NT2/D1 (cell line): ENCODE measurements at regions not wholly inside any gene's neighbourhood (a gene's known extent, or its start where the extent isn't known, plus 50 kb on each side); places are given as distances from the start of the nearest gene placed in this dataset.

ENCODE experiments used
- DNase-seq: peaks from one replicate; pipeline ENCODE4 v3.0.0-alpha.2; 2011; ENCODE audit warnings: low read depth, low spot score
- H3K27me3 ChIP-seq: 2 replicates; pipeline ENCODE4 v1.6.0; 2011; ENCODE audit warnings: mild to moderate bottlenecking; ENCODE audit not compliant: insufficient read length, insufficient read depth
- H3K36me3 ChIP-seq: 2 replicates; pipeline ENCODE4 v1.6.1; 2011; ENCODE audit warnings: mild to moderate bottlenecking, low read length, mixed read lengths; ENCODE audit not compliant: insufficient read depth, insufficient read length
- H3K4me1 ChIP-seq: 2 replicates; pipeline ENCODE4 v1.5.1; 2011; ENCODE audit not compliant: insufficient read depth, insufficient read length
- H3K4me3 ChIP-seq: 2 replicates; pipeline ENCODE4 v1.5.1; 2011; ENCODE audit warnings: low read depth; ENCODE audit not compliant: insufficient read length
- H3K9ac ChIP-seq: 2 replicates; pipeline ENCODE4 v1.6.0; 2011; ENCODE audit warnings: low read depth; ENCODE audit not compliant: insufficient read length
- H3K9me3 ChIP-seq: 2 replicates; pipeline ENCODE4 v1.5.1; 2011; ENCODE audit warnings: mild to moderate bottlenecking, low read length; ENCODE audit not compliant: insufficient read depth
- SUZ12 ChIP-seq: IDR thresholded peaks from 2 replicates; pipeline ENCODE4 v1.6.1; 2011; ENCODE audit not compliant: insufficient read length, insufficient read depth; ENCODE audit errors: extremely low read depth
- YY1 ChIP-seq: IDR thresholded peaks from 2 replicates; pipeline ENCODE4 v1.6.1; 2011; ENCODE audit not compliant: insufficient read length, insufficient read depth
- ZNF274 ChIP-seq: IDR thresholded peaks from 2 replicates; pipeline ENCODE4 v1.6.1; 2011; ENCODE audit warnings: mild to moderate bottlenecking, low read depth, low read length

GRCh38 chr22:48494968-48495750 is 1332.5 kb downstream of the BRD1 start:
- no peak for DNase-seq

GRCh38 chr22:48494256-48494967 is 1333.3 kb downstream of the BRD1 start:
- DNase-seq = no peak
- Histone ChIP-seq H3K4me3 (no peak overlapping the region), H3K4me1 (peaks cover 19% of the 10 kb centered on the region), H3K9ac (no peak overlapping the region), H3K36me3 (no peaks in the 10 kb centered on the region), H3K9me3 (no peaks in the 10 kb centered on the region), H3K27me3 (peaks cover 11% of the 10 kb centered on the region)
- no peak for TF ChIP-seq SUZ12
- no peak for TF ChIP-seq ZNF274
- TF ChIP-seq YY1 = no peak

More at GRCh38 chr22:48494968-48495750, 1332.5 kb downstream of the BRD1 start:
- Histone ChIP-seq H3K4me3 (no peak overlapping the region), H3K9me3 (no peaks in the 10 kb centered on the region), H3K36me3 (no peaks in the 10 kb centered on the region), H3K27me3 (peaks cover 11% of the 10 kb centered on the region), H3K4me1 (peaks cover 22% of the 10 kb centered on the region), H3K9ac (no peak overlapping the region)
- TF ChIP-seq SUZ12 (no peak), YY1 (no peak), ZNF274 (no peak)

GRCh38 chr22:48493733-48494132 is 1333.9 kb downstream of the BRD1 start:
- Histone ChIP-seq H3K4me1 (peaks cover 16% of the 10 kb centered on the region), H3K9ac (no peak overlapping the region)

GRCh38 chr22:48492366-48493320 is 1335.0 kb downstream of the BRD1 start:
- TF ChIP-seq ZNF274 (no peak), YY1 (no peak), SUZ12 (no peak)
- Histone ChIP-seq H3K4me1 (peaks cover 16% of the 10 kb centered on the region), H3K9me3 (no peaks in the 10 kb centered on the region), H3K27me3 (peaks cover 11% of the 10 kb centered on the region), H3K4me3 (no peak overlapping the region), H3K9ac (no peak overlapping the region), H3K36me3 (no peaks in the 10 kb centered on the region)
- peak; percentile 40 for DNase-seq

More at GRCh38 chr22:48493733-48494132, 1333.9 kb downstream of the BRD1 start:
- H3K4me3 ChIP-seq = no peak overlapping the region
- no peaks in the 10 kb centered on the region for H3K9me3 ChIP-seq
- peaks cover 11% of the 10 kb centered on the region for H3K27me3 ChIP-seq
- no peak for DNase-seq
- TF ChIP-seq YY1 (no peak), SUZ12 (no peak), ZNF274 (no peak)
- no peaks in the 10 kb centered on the region for H3K36me3 ChIP-seq

GRCh38 chr22:48491451-48491941 is 1336.2 kb downstream of the BRD1 start:
- Histone ChIP-seq H3K4me3 (peak overlapping the region; percentile 67), H3K27me3 (peaks cover 11% of the 10 kb centered on the region), H3K36me3 (no peaks in the 10 kb centered on the region), H3K9ac (peak overlapping the region; percentile 50), H3K4me1 (peaks cover 16% of the 10 kb centered on the region), H3K9me3 (no peaks in the 10 kb centered on the region)
- TF ChIP-seq SUZ12 = no peak
- no peak for TF ChIP-seq ZNF274
- no peak for TF ChIP-seq YY1
- DNase-seq = no peak

GRCh38 chr22:48490500-48491411 is 1336.9 kb downstream of the BRD1 start:
- DNase-seq = no peak
- Histone ChIP-seq H3K27me3 (peaks cover 11% of the 10 kb centered on the region), H3K9me3 (no peaks in the 10 kb centered on the region), H3K4me3 (peak overlapping the region; percentile 67), H3K9ac (peak overlapping the region; percentile 88), H3K36me3 (no peaks in the 10 kb centered on the region), H3K4me1 (peaks cover 16% of the 10 kb centered on the region)
- no peak for TF ChIP-seq ZNF274
- TF ChIP-seq YY1 = no peak
- no peak for TF ChIP-seq SUZ12
